DND-41 (cell line): ENCODE measurements at regions not wholly inside any gene's neighbourhood (a gene's known extent, or its start where the extent isn't known, plus 50 kb on each side); places are given as distances from the start of the nearest gene placed in this dataset.
"Not testable (repeated sequence)": the region's sequence is repeated elsewhere in the genome, so short reads cannot be mapped to it uniquely, and the experiment has no call there.

ENCODE experiments used
- ATAC-seq: fragments of 200-7000 bp; cut with Tn5 transposase; 3 replicates; pipeline ENCODE4 v1.9.1; 2021; ENCODE audit warnings: low read depth; ENCODE audit not compliant: insufficient read depth
- DNase-seq: peaks from one replicate; pipeline ENCODE4 v3.0.0-alpha.2; 2020
- H2AFZ ChIP-seq: 2 replicates; pipeline ENCODE4 v1.6.0; 2012; ENCODE audit warnings: low read depth, low read length
- H3K27ac ChIP-seq: 2 replicates; pipeline ENCODE4 v1.5.1; 2012; ENCODE audit warnings: low read length, inconsistent platforms
- H3K27me3 ChIP-seq: fragments of 200-600 bp; sonication (generic); 2 replicates; pipeline ENCODE4 v1.6.0; 2012; ENCODE audit warnings: low read length, mild to moderate bottlenecking, inconsistent platforms; ENCODE audit not compliant: insufficient read depth, poor library complexity
- H3K36me3 ChIP-seq: 2 replicates; pipeline ENCODE4 v1.5.1; 2012; ENCODE audit warnings: low read length, inconsistent platforms; ENCODE audit not compliant: insufficient read depth
- H3K4me1 ChIP-seq: 2 replicates; pipeline ENCODE4 v1.5.1; 2012; ENCODE audit warnings: mild to moderate bottlenecking, low read length; ENCODE audit not compliant: insufficient read depth
- H3K4me2 ChIP-seq: 2 replicates; pipeline ENCODE4 v1.6.0; 2012; ENCODE audit warnings: mild to moderate bottlenecking, moderate library complexity, low read length, inconsistent platforms; ENCODE audit not compliant: insufficient read depth
- H3K4me3 ChIP-seq, 2 experiments: fragments of 200-600 bp in 1 of 2; shearing (Covaris generic) in 1 of 2; 2 replicates each; pipeline ENCODE4 v1.5.1; 2012 to 2016; ENCODE audit warnings: inconsistent platforms in 2 of 2, low read length in 2 of 2, mild to moderate bottlenecking in 2 of 2, low read depth in 1 of 2, moderate library complexity in 1 of 2
- H3K79me2 ChIP-seq: 2 replicates; pipeline ENCODE4 v1.6.0; 2012; ENCODE audit warnings: low read length, inconsistent platforms; ENCODE audit not compliant: insufficient read depth
- H3K9ac ChIP-seq: 2 replicates; pipeline ENCODE4 v1.6.0; 2012; ENCODE audit warnings: low read depth, mild to moderate bottlenecking, inconsistent platforms, low read length, moderate library complexity
- H3K9me3 ChIP-seq: 2 replicates; pipeline ENCODE4 v1.5.1; 2012; ENCODE audit warnings: low read length, moderate library complexity, mild to moderate bottlenecking, inconsistent platforms; ENCODE audit not compliant: insufficient read depth, severe bottlenecking
- H4K20me1 ChIP-seq: 2 replicates; pipeline ENCODE4 v1.6.0; 2012; ENCODE audit warnings: low read length; ENCODE audit not compliant: insufficient read depth
- CTCF ChIP-seq: IDR thresholded peaks from 2 replicates; pipeline ENCODE4 v1.5.1; 2012; ENCODE audit warnings: borderline replicate concordance, low read length, moderate library complexity, mild to moderate bottlenecking; ENCODE audit not compliant: poor library complexity, severe bottlenecking; ENCODE audit errors: extremely low read depth
- EZH2 ChIP-seq: IDR thresholded peaks from 3 replicates; pipeline ENCODE4 v1.6.1; 2012; ENCODE audit warnings: borderline replicate concordance, low read depth, mild to moderate bottlenecking, moderate library complexity, low read length, inconsistent platforms; ENCODE audit not compliant: severe bottlenecking

- Histone ChIP-seq H4K20me1 (no peaks in the 10 kb centered on the region), H3K4me1 (no peaks in the 10 kb centered on the region), H3K4me2 (no peak overlapping the region), H3K79me2 (no peaks in the 10 kb centered on the region), H3K27me3 (no peaks in the 10 kb centered on the region), H3K9ac (no peak overlapping the region), H3K27ac (no peak overlapping the region), H3K9me3 (no peaks in the 10 kb centered on the region), H3K36me3 (no peaks in the 10 kb centered on the region), H3K4me3 (no peak overlapping the region), H2AFZ (no peak overlapping the region)
- no peak for TF ChIP-seq CTCF
- TF ChIP-seq EZH2: no peak
- no peak for DNase-seq
- ATAC-seq: no peak
Measured at GRCh38 chr6:48641544-48641943, 530.5 kb upstream of the PTCHD4 start.

- H3K9me3 ChIP-seq, H3K4me3 ChIP-seq, H4K20me1 ChIP-seq, H3K4me2 ChIP-seq, H3K79me2 ChIP-seq, ATAC-seq, H3K27ac ChIP-seq, H3K9ac ChIP-seq, H2AFZ ChIP-seq, H3K36me3 ChIP-seq, H3K4me1 ChIP-seq, DNase-seq, H3K27me3 ChIP-seq: not testable (repeated sequence)
Measured at GRCh38 chr6:48638796-48639195, 527.8 kb upstream of the PTCHD4 start.

- H3K4me1 ChIP-seq: no peaks in the 10 kb centered on the region
- no peak overlapping the region for H2AFZ ChIP-seq
- DNase-seq (no peak), ATAC-seq (no peak)
- H3K9me3 ChIP-seq: no peaks in the 10 kb centered on the region
- H3K27ac ChIP-seq: no peak overlapping the region
- no peak overlapping the region for H3K9ac ChIP-seq
- no peak overlapping the region for H3K4me3 ChIP-seq
- TF ChIP-seq CTCF (no peak), EZH2 (no peak)
- H4K20me1 ChIP-seq: no peaks in the 10 kb centered on the region
- no peaks in the 10 kb centered on the region for H3K79me2 ChIP-seq
- H3K4me2 ChIP-seq: no peak overlapping the region
- H3K36me3 ChIP-seq: no peaks in the 10 kb centered on the region
- H3K27me3 ChIP-seq: no peaks in the 10 kb centered on the region
Measured at GRCh38 chr6:48630511-48630910, 519.5 kb upstream of the PTCHD4 start.

GRCh38 chr6:48628316-48628715 is 517.3 kb upstream of the PTCHD4 start:
- no peaks in the 10 kb centered on the region for H3K27me3 ChIP-seq
- no peaks in the 10 kb centered on the region for H3K79me2 ChIP-seq
- H3K4me2 ChIP-seq: no peak overlapping the region
- no peak overlapping the region for H2AFZ ChIP-seq
- no peak overlapping the region for H3K4me3 ChIP-seq
- ATAC-seq: no peak
- no peaks in the 10 kb centered on the region for H3K9me3 ChIP-seq
- DNase-seq: no peak
- H3K27ac ChIP-seq: no peak overlapping the region
- H3K9ac ChIP-seq: no peak overlapping the region
- TF ChIP-seq CTCF (no peak), EZH2 (no peak)
- no peaks in the 10 kb centered on the region for H3K4me1 ChIP-seq
- no peaks in the 10 kb centered on the region for H4K20me1 ChIP-seq
- no peaks in the 10 kb centered on the region for H3K36me3 ChIP-seq
